ENCODE measurements at regions not wholly inside any gene's neighbourhood (a gene's known extent, or its start where the extent isn't known, plus 50 kb on each side); places are given as distances from the start of the nearest gene placed in this dataset.

- no peaks in the 10 kb centered on the region for H3K9me1 ChIP-seq (ENCODE audit: control insufficient read depth, extremely low read depth, insufficient read depth, low read length)
- no peak overlapping the region for H3K4me2 ChIP-seq (ENCODE audit: control insufficient read depth, extremely low read depth, insufficient read depth, low read depth, low read length)
- FAIRE-seq: no peak
Observed at GRCh38 chr9:89886281-89886700, 281.5 kb downstream of the GADD45G start.

GRCh38 chr9:89887286-89887685 lies 282.5 kb downstream of the GADD45G start:
- Histone ChIP-seq H3K79me2 (ENCODE audit: control insufficient read depth, insufficient read depth, low read length) (no peaks in the 10 kb centered on the region), H3K27ac (ENCODE audit: control insufficient read depth, insufficient read depth, low read length) (no peak overlapping the region), H3K4me2 (ENCODE audit: control insufficient read depth, extremely low read depth, insufficient read depth, low read depth, low read length) (no peak overlapping the region), H4K20me1 (ENCODE audit: control insufficient read depth, extremely low read depth, insufficient read depth, low read length) (no peaks in the 10 kb centered on the region), H3K9me3 (ENCODE audit: control insufficient read depth, low read depth, low read length) (peaks cover 2% of the 10 kb centered on the region), H3K4me3 (ENCODE audit: control insufficient read depth in 2 of 3, extremely low read depth in 1 of 3, insufficient read depth in 2 of 3, low read depth in 1 of 3, low read length in 3 of 3) (no peak overlapping the region), H3K36me3 (ENCODE audit: control insufficient read depth in 2 of 2, extremely low read depth in 1 of 2, insufficient read depth in 2 of 2, low read length in 2 of 2) (no peaks in the 10 kb centered on the region), H3K27me3 (ENCODE audit: control insufficient read depth, extremely low read depth, insufficient read depth, low read length) (no peaks in the 10 kb centered on the region), H3K9ac (ENCODE audit: control insufficient read depth, extremely low read depth, insufficient read depth, low read length) (no peak overlapping the region), H3K9me1 (ENCODE audit: control insufficient read depth, extremely low read depth, insufficient read depth, low read length) (no peaks in the 10 kb centered on the region), H3K4me1 (ENCODE audit: control insufficient read depth, extremely low read depth, insufficient read depth, low read length) (no peaks in the 10 kb centered on the region), H2AFZ (ENCODE audit: control insufficient read depth, low read length) (no peak overlapping the region)
- DNase-seq (ENCODE audit: low read depth, low spot score) (no peak), FAIRE-seq (no peak)
- TF ChIP-seq CTCF (optimal IDR thresholded peaks at IDR 0.05 in 1 of 3, IDR thresholded peaks at IDR 0.05 in 1 of 3, conservative IDR thresholded peaks at IDR 0.05 in 1 of 3; ENCODE audit: extremely low read depth in 1 of 3, insufficient read depth in 2 of 3, low read length in 3 of 3) (no peak), EZH2 (IDR thresholded peaks at IDR 0.05; ENCODE audit: low read length) (no peak)
- dilution Hi-C loops (cut with MboI; ENCODE audit: extremely low pct_ligation_motif_present, low sequenced_read_pairs): no loop called here

More at GRCh38 chr9:89886281-89886700, 281.5 kb downstream of the GADD45G start:
- Histone ChIP-seq H4K20me1 (ENCODE audit: control insufficient read depth, extremely low read depth, insufficient read depth, low read length) (no peaks in the 10 kb centered on the region), H3K36me3 (ENCODE audit: control insufficient read depth in 2 of 2, extremely low read depth in 1 of 2, insufficient read depth in 2 of 2, low read length in 2 of 2) (no peaks in the 10 kb centered on the region), H3K9ac (ENCODE audit: control insufficient read depth, extremely low read depth, insufficient read depth, low read length) (no peak overlapping the region), H3K4me3 (ENCODE audit: control insufficient read depth in 2 of 3, extremely low read depth in 1 of 3, insufficient read depth in 2 of 3, low read depth in 1 of 3, low read length in 3 of 3) (no peak overlapping the region), H3K9me3 (ENCODE audit: control insufficient read depth, low read depth, low read length) (peaks cover 2% of the 10 kb centered on the region), H3K27ac (ENCODE audit: control insufficient read depth, insufficient read depth, low read length) (no peak overlapping the region), H3K27me3 (ENCODE audit: control insufficient read depth, extremely low read depth, insufficient read depth, low read length) (no peaks in the 10 kb centered on the region), H3K79me2 (ENCODE audit: control insufficient read depth, insufficient read depth, low read length) (no peaks in the 10 kb centered on the region), H2AFZ (ENCODE audit: control insufficient read depth, low read length) (no peak overlapping the region), H3K4me1 (ENCODE audit: control insufficient read depth, extremely low read depth, insufficient read depth, low read length) (no peaks in the 10 kb centered on the region)
- dilution Hi-C loops (cut with MboI; ENCODE audit: extremely low pct_ligation_motif_present, low sequenced_read_pairs): no loop called here
- TF ChIP-seq EZH2 (IDR thresholded peaks at IDR 0.05; ENCODE audit: low read length): no peak
- TF ChIP-seq CTCF (optimal IDR thresholded peaks at IDR 0.05 in 1 of 3, IDR thresholded peaks at IDR 0.05 in 1 of 3, conservative IDR thresholded peaks at IDR 0.05 in 1 of 3; ENCODE audit: extremely low read depth in 1 of 3, insufficient read depth in 2 of 3, low read length in 3 of 3): no peak
- no peak for DNase-seq (ENCODE audit: low read depth, low spot score)

All from keratinocyte (primary cell).